Neural crest cell (in vitro differentiated cells): ENCODE measurements at regions not wholly inside any gene's neighbourhood (a gene's known extent, or its start where the extent isn't known, plus 50 kb on each side); places are given as distances from the start of the nearest gene placed in this dataset.

Source experiments
- DNase-seq: peaks from one replicate; pipeline ENCODE4 v3.0.0; 2021; ENCODE audit warnings: low read depth, mixed read lengths, low spot score
- H3K27ac Mint-ChIP-seq: one replicate; pipeline ENCODE4 v1.8.0; 2021; ENCODE audit warnings: mild to moderate bottlenecking, mixed read lengths; ENCODE audit not compliant: unreplicated experiment
- H3K27me3 Mint-ChIP-seq: 2 replicates; pipeline ENCODE4 v1.8.0; 2021; ENCODE audit warnings: low read depth, mild to moderate bottlenecking, mixed read lengths
- H3K36me3 Mint-ChIP-seq: 2 replicates; pipeline ENCODE4 v1.8.0; 2021; ENCODE audit warnings: low read depth, mild to moderate bottlenecking, mixed read lengths
- H3K4me1 Mint-ChIP-seq: 2 replicates; pipeline ENCODE4 v1.8.0; 2021; ENCODE audit warnings: mixed read lengths
- H3K4me3 Mint-ChIP-seq: one replicate; pipeline ENCODE4 v1.8.0; 2021; ENCODE audit warnings: mild to moderate bottlenecking, mixed read lengths
- H3K9me3 Mint-ChIP-seq: 2 replicates; pipeline ENCODE4 v1.8.0; 2021; ENCODE audit warnings: mixed read lengths
- TF ChIP-seq, protein P1 (sequence below): fragments of 200-600 bp; sonication (generic); conservative IDR thresholded peaks from 2 replicates; pipeline ENCODE4 v1.5.0; 2021; ENCODE audit warnings: antibody characterized with exemption, mild to moderate bottlenecking

DNA sequence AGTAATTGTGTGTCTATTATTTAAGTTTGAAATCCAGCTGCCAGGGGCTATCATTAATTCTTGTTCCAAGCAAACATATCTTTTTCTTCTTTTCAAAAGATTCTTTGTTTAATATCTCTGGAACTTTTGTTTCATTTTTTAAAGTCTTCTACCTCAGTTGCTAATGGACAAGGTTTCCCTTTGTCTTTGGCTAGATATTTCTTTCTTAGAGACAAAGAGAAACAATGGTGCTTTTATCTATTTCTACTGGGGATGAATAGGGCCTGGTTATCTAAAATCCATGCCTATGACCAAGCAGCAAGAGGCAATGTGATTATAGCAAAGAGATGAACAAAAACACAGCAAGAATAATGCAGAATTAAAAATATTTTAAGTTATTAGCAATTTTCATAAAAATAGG is 661.3 kb upstream of the KLF12 start:
- Mint-ChIP-seq H3K4me3 (peak overlapping the region; percentile 8), H3K27ac (peak overlapping the region; percentile 28), H3K27me3 (no peaks in the 10 kb centered on the region), H3K36me3 (peaks cover 34% of the 10 kb centered on the region), H3K9me3 (peaks cover 38% of the 10 kb centered on the region), H3K4me1 (peaks cover 27% of the 10 kb centered on the region)
- TF ChIP-seq, protein P1, sequence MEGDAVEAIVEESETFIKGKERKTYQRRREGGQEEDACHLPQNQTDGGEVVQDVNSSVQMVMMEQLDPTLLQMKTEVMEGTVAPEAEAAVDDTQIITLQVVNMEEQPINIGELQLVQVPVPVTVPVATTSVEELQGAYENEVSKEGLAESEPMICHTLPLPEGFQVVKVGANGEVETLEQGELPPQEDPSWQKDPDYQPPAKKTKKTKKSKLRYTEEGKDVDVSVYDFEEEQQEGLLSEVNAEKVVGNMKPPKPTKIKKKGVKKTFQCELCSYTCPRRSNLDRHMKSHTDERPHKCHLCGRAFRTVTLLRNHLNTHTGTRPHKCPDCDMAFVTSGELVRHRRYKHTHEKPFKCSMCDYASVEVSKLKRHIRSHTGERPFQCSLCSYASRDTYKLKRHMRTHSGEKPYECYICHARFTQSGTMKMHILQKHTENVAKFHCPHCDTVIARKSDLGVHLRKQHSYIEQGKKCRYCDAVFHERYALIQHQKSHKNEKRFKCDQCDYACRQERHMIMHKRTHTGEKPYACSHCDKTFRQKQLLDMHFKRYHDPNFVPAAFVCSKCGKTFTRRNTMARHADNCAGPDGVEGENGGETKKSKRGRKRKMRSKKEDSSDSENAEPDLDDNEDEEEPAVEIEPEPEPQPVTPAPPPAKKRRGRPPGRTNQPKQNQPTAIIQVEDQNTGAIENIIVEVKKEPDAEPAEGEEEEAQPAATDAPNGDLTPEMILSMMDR = no peak
- DNase-seq = no peak

DNA sequence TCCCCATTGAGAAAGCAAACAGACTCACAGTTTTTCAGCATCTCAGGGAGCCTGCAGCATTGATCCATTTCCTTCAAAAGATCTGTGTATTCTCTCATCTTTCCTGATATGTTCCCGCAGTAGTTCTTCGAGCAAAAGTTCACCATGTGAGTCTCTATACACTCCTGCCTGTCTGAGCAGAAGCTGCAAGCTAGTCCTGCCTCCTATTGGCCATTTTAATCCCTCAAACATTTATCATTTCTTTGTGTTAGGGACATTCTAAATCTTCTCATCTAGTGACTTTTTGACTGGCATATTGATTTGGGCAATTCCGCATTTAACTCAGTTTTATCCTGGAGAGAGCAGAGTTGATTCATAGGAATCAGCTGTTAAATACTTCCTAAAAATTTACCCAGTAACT is 660.4 kb upstream of the KLF12 start:
- peaks cover 27% of the 10 kb centered on the region for H3K4me1 Mint-ChIP-seq
- TF ChIP-seq, protein P1 = no peak
- H3K36me3 Mint-ChIP-seq = peaks cover 40% of the 10 kb centered on the region
- peak overlapping the region; percentile 8 for H3K4me3 Mint-ChIP-seq
- peaks cover 43% of the 10 kb centered on the region for H3K9me3 Mint-ChIP-seq
- H3K27ac Mint-ChIP-seq = peak overlapping the region; percentile 28
- DNase-seq = no peak
- no peaks in the 10 kb centered on the region for H3K27me3 Mint-ChIP-seq

DNA sequence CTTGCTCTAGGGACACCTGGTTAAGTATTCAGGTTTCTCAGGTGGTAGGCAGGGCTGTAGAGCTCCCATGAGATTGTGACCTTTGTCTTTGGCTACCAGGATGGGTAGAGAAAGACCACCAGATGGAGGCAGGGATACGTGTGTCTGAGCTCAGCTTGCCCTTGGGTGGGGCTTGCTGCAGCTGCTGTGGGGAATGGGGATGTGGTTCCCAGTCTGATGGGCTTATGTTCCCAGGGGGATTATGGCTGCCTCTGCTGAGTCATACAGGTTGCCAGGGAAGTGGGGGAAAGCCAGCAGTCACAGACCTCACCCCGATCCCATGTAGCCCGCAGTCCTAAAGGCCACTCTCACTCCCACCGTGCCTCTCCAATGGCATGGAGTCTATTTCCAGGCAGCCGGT is 659.9 kb upstream of the KLF12 start:
- Mint-ChIP-seq H3K4me3 (no peak overlapping the region), H3K36me3 (peaks cover 36% of the 10 kb centered on the region), H3K4me1 (peaks cover 28% of the 10 kb centered on the region), H3K9me3 (peaks cover 39% of the 10 kb centered on the region), H3K27ac (no peak overlapping the region), H3K27me3 (no peaks in the 10 kb centered on the region)
- TF ChIP-seq, protein P1 = no peak
- no peak for DNase-seq

DNA sequence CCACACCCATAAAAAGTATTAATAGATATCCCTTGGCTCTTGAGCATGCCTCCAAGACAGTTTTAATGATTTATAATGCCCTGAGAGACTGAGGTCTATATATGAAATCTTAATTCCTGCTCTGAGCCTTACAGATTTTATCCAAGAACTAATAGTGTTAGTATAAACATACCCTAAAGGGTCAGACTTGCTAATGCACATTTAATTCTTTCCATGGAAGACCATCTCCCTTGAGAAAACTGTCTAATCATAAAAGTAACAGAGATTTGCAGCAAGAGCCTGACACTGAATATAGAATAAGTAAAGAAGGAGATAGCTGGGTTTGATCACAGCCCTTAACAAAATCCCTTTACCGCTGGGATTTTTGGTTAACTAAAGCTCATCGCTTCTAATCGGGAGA is 650.8 kb upstream of the KLF12 start:
- Mint-ChIP-seq H3K27ac (no peak overlapping the region), H3K9me3 (peaks cover 3% of the 10 kb centered on the region), H3K4me3 (no peak overlapping the region), H3K4me1 (peaks cover 24% of the 10 kb centered on the region), H3K36me3 (peaks cover under 1% of the 10 kb centered on the region), H3K27me3 (no peaks in the 10 kb centered on the region)
- TF ChIP-seq, protein P1 = no peak
- DNase-seq = no peak

DNA sequence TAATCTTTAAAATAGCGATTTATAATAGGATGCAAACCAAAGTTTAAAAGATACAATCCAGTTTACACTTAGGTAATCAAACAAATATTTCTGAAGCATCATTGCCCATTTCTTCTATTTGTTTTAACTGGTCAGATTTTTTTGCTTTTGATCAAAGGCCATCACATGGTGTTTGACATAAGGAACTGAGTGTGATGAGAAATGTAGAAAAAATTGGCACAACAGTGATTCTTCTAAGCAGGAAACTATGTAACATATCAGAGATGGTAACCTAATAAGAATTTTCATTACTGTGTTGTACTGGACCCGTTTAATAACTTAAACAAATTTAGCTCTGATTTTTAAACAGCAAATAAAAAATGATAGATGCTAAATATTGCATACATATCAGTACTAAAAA is 644.7 kb upstream of the KLF12 start:
- peaks cover 3% of the 10 kb centered on the region for H3K36me3 Mint-ChIP-seq
- H3K9me3 Mint-ChIP-seq = peaks cover 8% of the 10 kb centered on the region
- TF ChIP-seq, protein P1 = no peak
- peaks cover 20% of the 10 kb centered on the region for H3K4me1 Mint-ChIP-seq
- no peak for DNase-seq
- no peak overlapping the region for H3K27ac Mint-ChIP-seq
- no peak overlapping the region for H3K4me3 Mint-ChIP-seq
- no peaks in the 10 kb centered on the region for H3K27me3 Mint-ChIP-seq

DNA sequence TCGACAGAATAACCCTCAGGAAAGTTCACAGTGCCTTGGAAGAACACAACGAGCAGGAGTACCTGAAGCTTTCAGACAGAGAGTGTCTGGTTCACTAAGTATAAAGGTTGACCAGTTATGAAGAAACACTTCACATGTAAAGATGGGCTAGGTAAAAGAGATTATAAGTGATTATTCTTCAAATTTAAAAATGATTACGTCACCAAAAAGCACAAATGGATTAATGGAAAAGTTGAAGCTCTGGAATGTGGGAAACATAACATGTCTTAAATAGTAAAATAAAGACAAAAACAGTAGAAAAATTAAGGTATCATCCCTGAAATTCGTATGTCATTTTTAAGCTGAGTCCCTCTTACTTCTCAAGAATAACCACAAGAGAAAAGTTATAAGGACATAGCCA is 643.9 kb upstream of the KLF12 start:
- H3K4me3 Mint-ChIP-seq = no peak overlapping the region
- H3K27me3 Mint-ChIP-seq = no peaks in the 10 kb centered on the region
- TF ChIP-seq, protein P1 = no peak
- peaks cover 20% of the 10 kb centered on the region for H3K4me1 Mint-ChIP-seq
- no peak for DNase-seq
- H3K27ac Mint-ChIP-seq = no peak overlapping the region
- peaks cover 8% of the 10 kb centered on the region for H3K9me3 Mint-ChIP-seq
- peaks cover 3% of the 10 kb centered on the region for H3K36me3 Mint-ChIP-seq
